ENCODE measurements at regions not wholly inside any gene's neighbourhood (a gene's known extent, or its start where the extent isn't known, plus 50 kb on each side); places are given as distances from the start of the nearest gene placed in this dataset.

DNA sequence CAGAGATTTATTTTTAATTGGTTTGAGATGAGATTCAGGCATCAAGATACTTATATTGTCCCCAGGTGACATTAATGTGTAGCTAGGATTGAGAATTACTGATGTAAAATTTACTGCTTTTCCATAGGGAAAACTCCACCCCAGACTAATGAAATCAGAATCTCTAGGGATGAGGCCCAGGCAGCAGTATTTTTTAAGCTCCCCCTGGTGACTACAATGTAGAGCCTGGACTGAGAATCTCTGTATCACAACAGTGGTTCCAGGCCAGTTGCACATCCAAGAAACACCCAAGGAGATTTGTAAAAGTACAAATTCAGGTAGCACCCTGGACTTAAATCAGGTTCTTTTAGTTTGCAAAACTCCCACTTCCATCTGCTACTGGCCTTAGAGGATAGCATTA, 185.7 kb downstream of the MARCHF11 start:
- TF ChIP-seq, protein P1, sequence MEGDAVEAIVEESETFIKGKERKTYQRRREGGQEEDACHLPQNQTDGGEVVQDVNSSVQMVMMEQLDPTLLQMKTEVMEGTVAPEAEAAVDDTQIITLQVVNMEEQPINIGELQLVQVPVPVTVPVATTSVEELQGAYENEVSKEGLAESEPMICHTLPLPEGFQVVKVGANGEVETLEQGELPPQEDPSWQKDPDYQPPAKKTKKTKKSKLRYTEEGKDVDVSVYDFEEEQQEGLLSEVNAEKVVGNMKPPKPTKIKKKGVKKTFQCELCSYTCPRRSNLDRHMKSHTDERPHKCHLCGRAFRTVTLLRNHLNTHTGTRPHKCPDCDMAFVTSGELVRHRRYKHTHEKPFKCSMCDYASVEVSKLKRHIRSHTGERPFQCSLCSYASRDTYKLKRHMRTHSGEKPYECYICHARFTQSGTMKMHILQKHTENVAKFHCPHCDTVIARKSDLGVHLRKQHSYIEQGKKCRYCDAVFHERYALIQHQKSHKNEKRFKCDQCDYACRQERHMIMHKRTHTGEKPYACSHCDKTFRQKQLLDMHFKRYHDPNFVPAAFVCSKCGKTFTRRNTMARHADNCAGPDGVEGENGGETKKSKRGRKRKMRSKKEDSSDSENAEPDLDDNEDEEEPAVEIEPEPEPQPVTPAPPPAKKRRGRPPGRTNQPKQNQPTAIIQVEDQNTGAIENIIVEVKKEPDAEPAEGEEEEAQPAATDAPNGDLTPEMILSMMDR (IDR thresholded peaks at IDR 0.05) = no peak
- TF ChIP-seq POLR2A (IDR thresholded peaks at IDR 0.05) = no peak
- no peak for TF ChIP-seq EP300 (IDR thresholded peaks at IDR 0.05)

Data from tibial nerve (tissue), 4 donors.